ENCODE measurements at regions not wholly inside any gene's neighbourhood (a gene's known extent, or its start where the extent isn't known, plus 50 kb on each side); places are given as distances from the start of the nearest gene placed in this dataset.

GRCh38 chr11:37830529-37830928 lies 1232.5 kb upstream of the RAG2 start:
- no peak for TF ChIP-seq CTCF (IDR thresholded peaks at IDR 0.05)
- DNase-seq (no peak), ATAC-seq (no peak)
- Histone ChIP-seq H3K9me3 (peaks cover 17% of the 10 kb centered on the region), H3K4me3 (no peak overlapping the region), H3K36me3 (ENCODE audit: low read depth) (no peaks in the 10 kb centered on the region), H3K4me1 (ENCODE audit: low read depth) (no peaks in the 10 kb centered on the region)
- intact Hi-C loops (cut with DNase I, micrococcal nuclease), result no loop called here

- no peak for TF ChIP-seq CTCF (IDR thresholded peaks at IDR 0.05)
- Histone ChIP-seq H3K9me3 (peaks cover 25% of the 10 kb centered on the region), H3K4me3 (no peak overlapping the region), H3K36me3 (ENCODE audit: low read depth) (no peaks in the 10 kb centered on the region), H3K4me1 (ENCODE audit: low read depth) (no peaks in the 10 kb centered on the region)
- DNase-seq (no peak), ATAC-seq (no peak)
- intact Hi-C loops (cut with DNase I, micrococcal nuclease), result no loop called here
Observed at GRCh38 chr11:37817727-37818270, 1219.8 kb upstream of the RAG2 start.

- peak in 1 of 3 donors; percentile 36 for DNase-seq
- TF ChIP-seq CTCF (IDR thresholded peaks at IDR 0.05), result no peak
- Histone ChIP-seq H3K36me3 (ENCODE audit: low read depth) (no peaks in the 10 kb centered on the region), H3K4me3 (no peak overlapping the region), H3K9me3 (peaks cover 25% of the 10 kb centered on the region), H3K4me1 (ENCODE audit: low read depth) (no peaks in the 10 kb centered on the region)
- intact Hi-C loops (cut with DNase I, micrococcal nuclease), result no loop called here
- ATAC-seq, result no peak
Observed at GRCh38 chr11:37812281-37812880, 1214.3 kb upstream of the RAG2 start.

GRCh38 chr11:37811349-37811748 lies 1213.3 kb upstream of the RAG2 start:
- no peaks in the 10 kb centered on the region for H3K4me1 ChIP-seq (ENCODE audit: low read depth)
- ATAC-seq (no peak), DNase-seq (no peak)
- TF ChIP-seq CTCF (IDR thresholded peaks at IDR 0.05), result no peak
- H3K36me3 ChIP-seq (ENCODE audit: low read depth), result no peaks in the 10 kb centered on the region
- peaks cover 28% of the 10 kb centered on the region for H3K9me3 ChIP-seq
- intact Hi-C loops (cut with DNase I, micrococcal nuclease), result no loop called here
- H3K4me3 ChIP-seq, result no peak overlapping the region

GRCh38 chr11:37804666-37805065 lies 1206.6 kb upstream of the RAG2 start:
- Histone ChIP-seq H3K36me3 (ENCODE audit: low read depth) (no peaks in the 10 kb centered on the region), H3K4me1 (ENCODE audit: low read depth) (no peaks in the 10 kb centered on the region), H3K4me3 (no peak overlapping the region), H3K9me3 (peaks cover 21% of the 10 kb centered on the region)
- no peak for TF ChIP-seq CTCF (IDR thresholded peaks at IDR 0.05)
- intact Hi-C loops (cut with DNase I, micrococcal nuclease), result no loop called here
- ATAC-seq, result no peak
- no peak for DNase-seq

All from mucosa of descending colon (tissue), 3 donors.